ENCODE measurements at regions not wholly inside any gene's neighbourhood (a gene's known extent, or its start where the extent isn't known, plus 50 kb on each side); places are given as distances from the start of the nearest gene placed in this dataset.
A peak's percentile ranks its signal among the peaks of the same experiment; 100 is the strongest.

DNA sequence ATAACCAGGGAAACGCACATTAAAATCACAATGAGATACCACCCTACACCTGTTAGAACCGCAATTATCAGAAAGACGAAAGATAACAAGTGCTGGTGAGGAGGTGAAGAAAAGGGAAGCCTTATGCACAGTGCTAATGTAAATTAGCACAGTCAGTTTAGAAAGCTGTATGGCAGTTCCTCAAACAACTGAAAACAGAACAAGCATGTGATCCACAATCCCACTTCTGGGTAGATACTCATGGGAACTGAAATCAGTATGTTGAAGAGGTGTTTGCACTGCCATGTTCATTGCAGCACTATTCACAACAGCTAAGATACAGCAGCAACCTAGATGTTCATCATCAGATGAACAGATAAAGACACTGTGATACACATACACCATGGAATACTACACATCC lies 75.0 kb upstream of the CCND1 start:
- H3K9me3 ChIP-seq: no peaks in the 10 kb centered on the region
- H3K36me3 ChIP-seq: no peaks in the 10 kb centered on the region
- WGBS: 95% methylated on average over 3 of the region's 3 CpGs
- no peak for DNase-seq (ENCODE audit: low spot score in 2 of 2)
- H3K4me3 ChIP-seq: no peak overlapping the region
- peaks cover 4% of the 10 kb centered on the region for H3K27me3 ChIP-seq
- H3K27ac ChIP-seq: no peak overlapping the region
- H3K4me1 ChIP-seq: no peaks in the 10 kb centered on the region
- TF ChIP-seq POLR2AphosphoS5 (IDR thresholded peaks at IDR 0.05) (no peak), POLR2A (IDR thresholded peaks at IDR 0.05) (no peak), EP300 (IDR thresholded peaks at IDR 0.05) (no peak)
- TF ChIP-seq, protein P1, sequence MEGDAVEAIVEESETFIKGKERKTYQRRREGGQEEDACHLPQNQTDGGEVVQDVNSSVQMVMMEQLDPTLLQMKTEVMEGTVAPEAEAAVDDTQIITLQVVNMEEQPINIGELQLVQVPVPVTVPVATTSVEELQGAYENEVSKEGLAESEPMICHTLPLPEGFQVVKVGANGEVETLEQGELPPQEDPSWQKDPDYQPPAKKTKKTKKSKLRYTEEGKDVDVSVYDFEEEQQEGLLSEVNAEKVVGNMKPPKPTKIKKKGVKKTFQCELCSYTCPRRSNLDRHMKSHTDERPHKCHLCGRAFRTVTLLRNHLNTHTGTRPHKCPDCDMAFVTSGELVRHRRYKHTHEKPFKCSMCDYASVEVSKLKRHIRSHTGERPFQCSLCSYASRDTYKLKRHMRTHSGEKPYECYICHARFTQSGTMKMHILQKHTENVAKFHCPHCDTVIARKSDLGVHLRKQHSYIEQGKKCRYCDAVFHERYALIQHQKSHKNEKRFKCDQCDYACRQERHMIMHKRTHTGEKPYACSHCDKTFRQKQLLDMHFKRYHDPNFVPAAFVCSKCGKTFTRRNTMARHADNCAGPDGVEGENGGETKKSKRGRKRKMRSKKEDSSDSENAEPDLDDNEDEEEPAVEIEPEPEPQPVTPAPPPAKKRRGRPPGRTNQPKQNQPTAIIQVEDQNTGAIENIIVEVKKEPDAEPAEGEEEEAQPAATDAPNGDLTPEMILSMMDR (IDR thresholded peaks at IDR 0.05): no peak

DNA sequence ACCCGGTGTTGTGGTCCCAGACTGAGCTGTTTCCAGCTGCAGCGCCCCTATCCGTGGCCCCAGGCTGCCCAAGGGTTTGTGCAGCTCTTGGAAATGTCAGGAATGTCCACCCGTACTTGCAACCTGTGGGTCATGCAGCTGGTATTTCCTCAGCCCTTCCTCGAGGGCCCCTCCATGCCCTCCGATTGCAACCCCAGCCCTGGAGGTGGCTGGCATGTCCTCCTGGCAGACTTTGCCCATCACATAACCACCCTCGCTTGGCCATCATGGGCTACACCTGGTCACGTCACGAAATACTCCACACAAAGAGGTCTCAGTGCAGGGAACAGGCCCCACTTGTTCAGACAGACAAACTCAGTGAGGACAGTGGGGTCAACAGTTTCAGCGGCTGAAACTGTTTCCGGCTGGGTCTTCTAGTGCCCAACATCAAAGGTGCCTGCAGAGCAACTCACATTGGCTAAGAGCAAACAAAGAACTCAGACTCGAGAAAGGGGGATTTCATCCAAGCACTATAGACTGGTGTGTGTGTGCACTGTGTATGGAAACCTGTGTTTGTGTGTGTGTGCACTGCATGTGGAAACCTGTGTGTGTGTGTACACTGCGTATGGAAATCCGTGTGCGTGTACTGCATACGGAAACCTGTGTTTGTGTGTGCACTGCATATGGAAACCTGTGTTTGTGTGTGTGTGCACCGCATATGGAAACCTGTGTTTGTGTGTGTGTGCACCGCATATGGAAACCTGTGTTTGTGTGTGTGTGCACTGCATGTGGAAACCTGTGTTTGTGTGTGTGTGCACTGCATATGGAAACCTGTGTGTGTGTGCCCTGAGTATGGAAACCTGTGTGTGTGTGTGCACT lies 72.8 kb upstream of the CCND1 start:
- Histone ChIP-seq H3K27ac (no peak overlapping the region), H3K36me3 (no peaks in the 10 kb centered on the region), H3K9me3 (no peaks in the 10 kb centered on the region), H3K4me3 (no peak overlapping the region), H3K4me1 (no peaks in the 10 kb centered on the region), H3K27me3 (peaks cover 4% of the 10 kb centered on the region)
- TF ChIP-seq POLR2A (IDR thresholded peaks at IDR 0.05): no peak
- TF ChIP-seq, protein P1 (IDR thresholded peaks at IDR 0.05): no peak
- TF ChIP-seq POLR2AphosphoS5 (IDR thresholded peaks at IDR 0.05): no peak
- no peak for TF ChIP-seq EP300 (IDR thresholded peaks at IDR 0.05)
- DNase-seq (ENCODE audit: low spot score in 2 of 2): peak; percentile 38 to 62
- 73% methylated on average over 11 of the region's 18 CpGs for WGBS

DNA sequence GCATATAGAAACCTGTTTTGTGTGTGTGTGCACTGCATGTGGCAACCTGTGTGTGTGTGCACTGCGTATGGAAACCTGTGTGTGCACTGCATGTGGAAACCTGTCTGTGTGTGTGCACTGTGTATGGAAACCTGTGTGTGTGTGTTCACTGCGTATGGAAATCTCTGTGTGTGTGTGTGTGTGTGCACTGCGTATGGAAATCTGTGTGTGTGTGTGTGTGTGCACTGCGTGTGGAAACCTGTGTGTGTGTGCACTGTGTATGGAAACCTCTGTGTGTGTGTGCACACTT lies 72.2 kb upstream of the CCND1 start:
- TF ChIP-seq, protein P1 (IDR thresholded peaks at IDR 0.05): no peak
- TF ChIP-seq POLR2A (IDR thresholded peaks at IDR 0.05) (no peak), EP300 (IDR thresholded peaks at IDR 0.05) (no peak), POLR2AphosphoS5 (IDR thresholded peaks at IDR 0.05) (no peak)
- H3K27me3 ChIP-seq: peaks cover 4% of the 10 kb centered on the region
- WGBS: 88% methylated on average over 4 of the region's 4 CpGs
- no peaks in the 10 kb centered on the region for H3K4me1 ChIP-seq
- H3K36me3 ChIP-seq: no peaks in the 10 kb centered on the region
- H3K27ac ChIP-seq: no peak overlapping the region
- no peak overlapping the region for H3K4me3 ChIP-seq
- DNase-seq (ENCODE audit: low spot score in 2 of 2): peak in 1 of 2 donors; percentile 18
- no peaks in the 10 kb centered on the region for H3K9me3 ChIP-seq

DNA sequence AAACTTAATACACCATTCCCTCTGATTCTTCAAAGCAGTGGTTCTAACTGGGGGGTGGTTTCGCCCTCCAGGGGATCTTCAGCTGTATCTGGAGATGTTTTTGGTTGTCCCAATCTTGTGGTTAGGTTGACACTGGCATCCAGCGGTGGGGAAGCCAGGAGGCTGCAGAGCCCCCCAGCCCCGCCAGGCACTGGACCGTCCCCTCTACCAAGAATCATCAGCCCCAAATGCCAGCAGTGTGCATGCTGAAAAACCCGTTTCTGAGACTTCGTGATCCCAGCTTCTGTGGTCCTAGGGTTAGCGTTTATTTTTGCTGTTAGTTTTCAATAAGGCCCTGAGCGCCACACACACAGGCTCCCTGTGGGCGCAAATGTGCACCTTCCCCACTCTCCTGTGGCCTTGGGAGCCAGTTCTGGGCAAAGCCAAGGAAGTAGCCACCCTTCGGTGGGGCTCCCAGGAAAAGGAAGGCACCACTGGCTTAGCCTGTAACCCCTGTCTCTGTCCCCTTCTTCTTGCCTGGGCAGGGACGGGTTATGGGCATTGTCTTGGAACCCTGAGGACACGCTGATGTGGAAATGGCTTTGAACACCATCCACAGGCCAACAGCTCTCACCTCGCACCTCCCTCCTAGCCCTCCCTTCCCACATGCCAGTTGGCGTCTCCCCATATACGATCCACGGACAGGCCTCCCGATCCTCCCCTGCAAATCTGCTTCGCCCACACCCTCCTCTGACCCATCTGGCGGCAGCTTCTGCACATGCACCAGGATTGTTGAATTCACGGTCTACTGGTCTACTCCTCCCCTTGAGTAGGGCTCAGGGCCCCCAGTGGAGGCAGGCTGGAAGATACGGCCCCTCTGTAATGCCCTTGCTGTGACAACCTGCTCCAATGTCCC lies 71.4 kb upstream of the CCND1 start:
- Histone ChIP-seq H3K9me3 (no peaks in the 10 kb centered on the region), H3K4me1 (no peaks in the 10 kb centered on the region), H3K27me3 (peaks cover 4% of the 10 kb centered on the region), H3K36me3 (no peaks in the 10 kb centered on the region), H3K27ac (no peak overlapping the region), H3K4me3 (no peak overlapping the region)
- TF ChIP-seq POLR2AphosphoS5 (IDR thresholded peaks at IDR 0.05) (no peak), POLR2A (IDR thresholded peaks at IDR 0.05) (no peak), EP300 (IDR thresholded peaks at IDR 0.05) (no peak)
- 90% methylated on average over 20 of the region's 21 CpGs for WGBS
- DNase-seq (ENCODE audit: low spot score in 2 of 2): peak; percentile 28 to 47

DNA sequence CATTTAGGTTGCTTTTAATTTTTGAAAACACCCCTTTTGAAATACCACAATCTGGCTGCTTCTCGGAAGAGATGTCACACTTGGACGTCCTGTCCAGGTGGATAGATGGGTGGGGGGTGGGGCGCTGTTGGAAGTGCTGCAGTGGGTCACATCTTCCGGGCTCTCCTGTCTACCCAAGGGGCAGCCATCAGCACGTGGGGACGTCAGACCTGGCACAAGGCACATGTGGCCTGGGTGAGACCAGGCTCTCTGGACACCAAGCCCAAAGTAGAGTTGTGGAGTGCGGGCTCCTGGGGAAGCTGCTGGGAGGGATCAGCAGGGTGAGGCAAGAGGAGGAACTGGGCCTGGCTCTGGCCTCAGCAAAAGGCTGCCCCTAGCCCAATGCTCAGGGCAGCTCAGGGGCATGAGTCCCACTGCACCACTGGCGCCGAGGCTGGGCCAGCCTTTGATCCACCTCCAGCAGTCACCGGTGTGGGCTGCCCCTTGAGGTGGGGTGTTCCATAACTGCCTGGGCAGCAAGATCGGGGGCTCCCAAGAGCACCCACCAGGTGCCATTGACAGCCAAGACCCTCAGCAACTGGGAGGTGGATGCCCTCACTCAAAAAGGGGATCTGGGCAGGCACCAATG lies 68.6 kb upstream of the CCND1 start:
- WGBS: 87% methylated on average over 6 of the region's 11 CpGs
- DNase-seq (ENCODE audit: low spot score in 2 of 2): peak; percentile 45 to 74

More for the DNA sequence above, 68.6 kb upstream of the CCND1 start:
- H3K27ac ChIP-seq: no peak overlapping the region
- TF ChIP-seq, protein P1 (IDR thresholded peaks at IDR 0.05): no peak
- TF ChIP-seq POLR2AphosphoS5 (IDR thresholded peaks at IDR 0.05): no peak
- H3K36me3 ChIP-seq: no peaks in the 10 kb centered on the region
- no peaks in the 10 kb centered on the region for H3K9me3 ChIP-seq
- H3K4me3 ChIP-seq: no peak overlapping the region
- H3K27me3 ChIP-seq: peaks cover 7% of the 10 kb centered on the region
- no peaks in the 10 kb centered on the region for H3K4me1 ChIP-seq

Data from suprapubic skin (tissue), 4 donors.